Uterus (tissue), 2 donors: ENCODE measurements at regions not wholly inside any gene's neighbourhood (a gene's known extent, or its start where the extent isn't known, plus 50 kb on each side); places are given as distances from the start of the nearest gene placed in this dataset.

Experiments
- CTCF ChIP-seq, 4 experiments: fragments of 200-600 bp in 2 of 4; fragments of 450-650 bp in 2 of 4; sonication (generic) in 2 of 4; IDR thresholded peaks; one replicate each; pipeline ENCODE4 v1.5.1; 2016 to 2019; ENCODE audit warnings: antibody characterized with exemption in 4 of 4, mild to moderate bottlenecking in 2 of 4, moderate library complexity in 1 of 4
- POLR2A ChIP-seq, 2 donors: fragments of 450-650 bp; IDR thresholded peaks; one replicate each; pipeline ENCODE4 v1.6.1; 2016; ENCODE audit warnings: antibody characterized with exemption in 2 of 2, mild to moderate bottlenecking in 1 of 2, moderate library complexity in 1 of 2

- no peak for TF ChIP-seq CTCF (IDR thresholded peaks at IDR 0.05)
- TF ChIP-seq POLR2A (IDR thresholded peaks at IDR 0.05) = no peak
Observed at GRCh38 chr12:61018571-61018970, 1241.6 kb upstream of the USP15 start.
